Adrenal gland (tissue), 9 donors: ENCODE measurements at regions not wholly inside any gene's neighbourhood (a gene's known extent, or its start where the extent isn't known, plus 50 kb on each side); places are given as distances from the start of the nearest gene placed in this dataset.

Experiments used
- DNase-seq, 7 donors: peaks; one replicate each; pipeline ENCODE4 v3.0.0-alpha.2; 2019 to 2020
- H3K27ac ChIP-seq, 5 donors: fragments of 200-600 bp; sonication (generic) in 4 of 5; 1 replicate in 3 of 5; 2 replicates in 2 of 5; pipeline versions ENCODE4 v1.5.1 to v1.8.0; 2016 to 2020; ENCODE audit warnings: mild to moderate bottlenecking in 1 of 5
- H3K27me3 ChIP-seq: fragments of 200-600 bp; 2 replicates; pipeline ENCODE4 v1.8.0; 2021
- H3K36me3 ChIP-seq, 2 donors: fragments of 200-600 bp; replicated peaks in 1 of 2; 1 replicate in 1 of 2; 2 replicates in 1 of 2; pipeline versions ENCODE4 v1.5.1 to v1.8.0; 2018 to 2022
- H3K4me1 ChIP-seq, 2 donors: fragments of 200-600 bp; replicated peaks in 1 of 2; 1 replicate in 1 of 2; 2 replicates in 1 of 2; pipeline versions ENCODE4 v1.5.1 to v1.8.0; 2018 to 2021
- H3K4me3 ChIP-seq, 4 donors: fragments of 200-600 bp; sonication (generic) in 3 of 4; one replicate each; pipeline ENCODE4 v1.5.1; 2016 to 2018
- H3K9me3 ChIP-seq, 3 donors: fragments of 200-600 bp; sonication (generic) in 1 of 3; replicated peaks in 1 of 3; 1 replicate in 2 of 3; 2 replicates in 1 of 3; pipeline versions ENCODE4 v1.5.1 to v1.8.0; 2016 to 2021
- POLR2A ChIP-seq, 2 donors: fragments of 450-650 bp; IDR thresholded peaks; one replicate each; pipeline ENCODE4 v1.6.1; 2017; ENCODE audit warnings: antibody characterized with exemption in 2 of 2, mild to moderate bottlenecking in 2 of 2, moderate library complexity in 1 of 2
- WGBS, 4 donors: extraction: QIAGEN DNeasy Blood & Tissue Kit in 2 of 4; methylation state at CpG; one replicate each; pipeline versions ENCODE4 v1.1.5 to v1.1.7; 2013 to 2017; 5-methylcytosine and 5-hydroxymethylcytosine counted together
- intact Hi-C, 2 donors: fragments of 100-400 bp; cut with DNase I; formaldehyde crosslinking; loops; one replicate each; pipeline versions ENCODE4 v1.14.1 to v1.15.0; 2022 to 2023
- TF ChIP-seq, protein P1 (sequence below), 6 experiments: fragments of 450-650 bp in 4 of 6; fragments of 200-600 bp in 2 of 6; sonication (generic) in 1 of 6; IDR thresholded peaks; 1 replicate in 5 of 6; 2 replicates in 1 of 6; pipeline versions ENCODE4 v1.5.1 to v1.8.0; 2016 to 2021; ENCODE audit warnings: antibody characterized with exemption in 6 of 6, mild to moderate bottlenecking in 2 of 6, moderate library complexity in 1 of 6
- donor health status: healthy with polysubstance abuse.
- donor health status: Bipolar disorder and iron deficiency.
- donor health status: DM: yes; HTN: yes; CAD: no.
- donor health status: DM: no; HTN: no; CAD: no.
- donor health status: DM: no; HTN: no; CAD: no.

- no peaks in the 10 kb centered on the region for H3K9me3 ChIP-seq
- intact Hi-C loops = no loop called here
- DNase-seq = peak in 1 of 7 donors; percentile 13
- no peak overlapping the region for H3K4me3 ChIP-seq
- TF ChIP-seq, protein P1, sequence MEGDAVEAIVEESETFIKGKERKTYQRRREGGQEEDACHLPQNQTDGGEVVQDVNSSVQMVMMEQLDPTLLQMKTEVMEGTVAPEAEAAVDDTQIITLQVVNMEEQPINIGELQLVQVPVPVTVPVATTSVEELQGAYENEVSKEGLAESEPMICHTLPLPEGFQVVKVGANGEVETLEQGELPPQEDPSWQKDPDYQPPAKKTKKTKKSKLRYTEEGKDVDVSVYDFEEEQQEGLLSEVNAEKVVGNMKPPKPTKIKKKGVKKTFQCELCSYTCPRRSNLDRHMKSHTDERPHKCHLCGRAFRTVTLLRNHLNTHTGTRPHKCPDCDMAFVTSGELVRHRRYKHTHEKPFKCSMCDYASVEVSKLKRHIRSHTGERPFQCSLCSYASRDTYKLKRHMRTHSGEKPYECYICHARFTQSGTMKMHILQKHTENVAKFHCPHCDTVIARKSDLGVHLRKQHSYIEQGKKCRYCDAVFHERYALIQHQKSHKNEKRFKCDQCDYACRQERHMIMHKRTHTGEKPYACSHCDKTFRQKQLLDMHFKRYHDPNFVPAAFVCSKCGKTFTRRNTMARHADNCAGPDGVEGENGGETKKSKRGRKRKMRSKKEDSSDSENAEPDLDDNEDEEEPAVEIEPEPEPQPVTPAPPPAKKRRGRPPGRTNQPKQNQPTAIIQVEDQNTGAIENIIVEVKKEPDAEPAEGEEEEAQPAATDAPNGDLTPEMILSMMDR (IDR thresholded peaks at IDR 0.05) = no peak
- no peak for TF ChIP-seq POLR2A (IDR thresholded peaks at IDR 0.05)
- no peaks in the 10 kb centered on the region for H3K4me1 ChIP-seq
- no peaks in the 10 kb centered on the region for H3K27me3 ChIP-seq
- no peaks in the 10 kb centered on the region for H3K36me3 ChIP-seq
- no peak overlapping the region for H3K27ac ChIP-seq
- 72 to 79% (median 74%) methylated on average over 3 to 4 of the region's 4 CpGs for WGBS, 4 donors
Measured at GRCh38 chr4:8699063-8699385, 106.5 kb downstream of the CPZ start.

GRCh38 chr4:8698341-8699062 is 105.9 kb downstream of the CPZ start:
- no peak for TF ChIP-seq POLR2A (IDR thresholded peaks at IDR 0.05)
- TF ChIP-seq, protein P1 (IDR thresholded peaks at IDR 0.05) = no peak
- no peaks in the 10 kb centered on the region for H3K4me1 ChIP-seq
- H3K27ac ChIP-seq = no peak overlapping the region
- H3K9me3 ChIP-seq = no peaks in the 10 kb centered on the region
- H3K27me3 ChIP-seq = no peaks in the 10 kb centered on the region
- H3K36me3 ChIP-seq = no peaks in the 10 kb centered on the region
- 84 to 93% (median 87%) methylated on average over 7 to 20 of the region's 20 CpGs for WGBS, 4 donors
- no peak overlapping the region for H3K4me3 ChIP-seq
- intact Hi-C loops = no loop called here
- peak in 2 of 7 donors; percentile 6 to 35 for DNase-seq

GRCh38 chr4:8697826-8698225 is 105.3 kb downstream of the CPZ start:
- 80 to 90% (median 82%) methylated on average over 3 to 7 of the region's 7 CpGs for WGBS, 4 donors
- Histone ChIP-seq H3K36me3 (no peaks in the 10 kb centered on the region), H3K9me3 (no peaks in the 10 kb centered on the region), H3K27ac (no peak overlapping the region), H3K27me3 (no peaks in the 10 kb centered on the region), H3K4me3 (no peak overlapping the region), H3K4me1 (no peaks in the 10 kb centered on the region)
- TF ChIP-seq POLR2A (IDR thresholded peaks at IDR 0.05) = no peak
- TF ChIP-seq, protein P1 (IDR thresholded peaks at IDR 0.05) = no peak
- intact Hi-C loops = no loop called here
- peak in 2 of 7 donors; percentile 7 to 8 for DNase-seq

GRCh38 chr4:8696369-8697127 is 104.0 kb downstream of the CPZ start:
- Histone ChIP-seq H3K4me1 (no peaks in the 10 kb centered on the region), H3K4me3 (no peak overlapping the region), H3K9me3 (no peaks in the 10 kb centered on the region), H3K36me3 (no peaks in the 10 kb centered on the region), H3K27me3 (no peaks in the 10 kb centered on the region), H3K27ac (no peak overlapping the region)
- WGBS, 4 donors = 64 to 80% (median 72%) methylated on average over 6 to 10 of the region's 10 CpGs
- DNase-seq = peak in 1 of 7 donors; percentile 3
- TF ChIP-seq, protein P1 (IDR thresholded peaks at IDR 0.05) = no peak
- intact Hi-C loops = no loop called here
